HepG2 (cell line): ENCODE measurements at regions not wholly inside any gene's neighbourhood (a gene's known extent, or its start where the extent isn't known, plus 50 kb on each side); places are given as distances from the start of the nearest gene placed in this dataset.

ENCODE experiments used
- GATA4 ChIP-seq: sonication (generic); IDR thresholded peaks from 2 replicates; pipeline ENCODE4 v1.6.1; 2016; ENCODE audit warnings: antibody characterized with exemption, low read depth, borderline replicate concordance
- KAT7 ChIP-seq: IDR thresholded peaks from 2 replicates; pipeline ENCODE4 v1.6.1; 2018; ENCODE audit warnings: borderline replicate concordance, missing compliant biosample characterization
- KDM4B ChIP-seq: sonication (generic); formaldehyde crosslinking; IDR thresholded peaks from 2 replicates; pipeline ENCODE4 v1.4.0; 2020; ENCODE audit warnings: missing genetic modification reagents
- MEF2D ChIP-seq: sonication (generic); formaldehyde crosslinking; IDR thresholded peaks from 2 replicates; pipeline ENCODE4 v1.5.1; 2020; ENCODE audit warnings: mild to moderate bottlenecking, missing genetic modification reagents
- NFATC3 ChIP-seq: sonication (generic); formaldehyde crosslinking; IDR thresholded peaks from 2 replicates; pipeline ENCODE4 v1.5.1; 2020; ENCODE audit warnings: mild to moderate bottlenecking, missing genetic modification reagents
- NONO ChIP-seq, 2 experiments: fragments of 450-650 bp in 1 of 2; sonication (generic) in 1 of 2; formaldehyde crosslinking in 1 of 2; IDR thresholded peaks in 1 of 2; conservative IDR thresholded peaks in 1 of 2; 2 replicates each; pipeline versions ENCODE4 v1.6.1 to v1.8.0; 2017 to 2022; ENCODE audit warnings: mild to moderate bottlenecking in 1 of 2, missing genetic modification reagents in 1 of 2, moderate library complexity in 1 of 2
- POLR2G ChIP-seq: fragments of 200-400 bp; formaldehyde crosslinking; IDR thresholded peaks from 2 replicates; pipeline ENCODE4 v1.6.1; 2018; ENCODE audit warnings: mild to moderate bottlenecking, low read depth, low read length, moderate library complexity
- SRY ChIP-seq: sonication (generic); formaldehyde crosslinking; IDR thresholded peaks from 2 replicates; pipeline ENCODE4 v1.8.0; 2022; ENCODE audit warnings: mild to moderate bottlenecking, missing genetic modification reagents
- SYNCRIP ChIP-seq: fragments of 200-400 bp; formaldehyde crosslinking; IDR thresholded peaks from 2 replicates; pipeline ENCODE4 v1.6.1; 2018; ENCODE audit warnings: mild to moderate bottlenecking, low read depth, low read length; ENCODE audit not compliant: insufficient read depth
- U2AF1 ChIP-seq: fragments of 200-400 bp; formaldehyde crosslinking; optimal IDR thresholded peaks from 2 replicates; pipeline ENCODE3; 2017; ENCODE audit warnings: mild to moderate bottlenecking, low read depth, low read length
- ZNF337 ChIP-seq: sonication (generic); formaldehyde crosslinking; IDR thresholded peaks from 2 replicates; pipeline ENCODE4 v1.5.1; 2020; ENCODE audit warnings: missing genetic modification reagents, low read depth, mild to moderate bottlenecking, borderline replicate concordance
- ZNF557 ChIP-seq: sonication (generic); formaldehyde crosslinking; IDR thresholded peaks from 2 replicates; pipeline ENCODE4 v1.4.0; 2020; ENCODE audit warnings: missing genetic modification reagents
- ZNF720 ChIP-seq: sonication (generic); formaldehyde crosslinking; IDR thresholded peaks from 2 replicates; pipeline ENCODE4 v1.4.0; 2020; ENCODE audit warnings: missing genetic modification reagents
- ZNF761 ChIP-seq: sonication (generic); formaldehyde crosslinking; conservative IDR thresholded peaks from 2 replicates; pipeline ENCODE4 v1.4.0; 2020; ENCODE audit warnings: mild to moderate bottlenecking, missing genetic modification reagents
- TF ChIP-seq, protein P1 (sequence below): IDR thresholded peaks from 2 replicates; pipeline ENCODE4 v1.6.1; 2016; ENCODE audit warnings: missing biosample characterization, missing genetic modification reagents, low read depth
- TF ChIP-seq, protein P2 (sequence below): sonication (generic); formaldehyde crosslinking; IDR thresholded peaks from 2 replicates; pipeline ENCODE4 v1.4.0; 2020; ENCODE audit warnings: missing genetic modification reagents, low read depth, mild to moderate bottlenecking, borderline replicate concordance
- TF ChIP-seq, protein P3 (sequence below): sonication (generic); formaldehyde crosslinking; IDR thresholded peaks from 2 replicates; pipeline ENCODE4 v1.5.0; 2020; ENCODE audit warnings: missing genetic modification reagents, mild to moderate bottlenecking, borderline replicate concordance
- TF ChIP-seq, protein P4 (sequence below): sonication (generic); formaldehyde crosslinking; IDR thresholded peaks from 2 replicates; pipeline ENCODE4 v1.8.1; 2023; ENCODE audit warnings: missing genetic modification reagents, inconsistent platforms, borderline replicate concordance
- TF ChIP-seq, protein P5 (sequence below): sonication (generic); formaldehyde crosslinking; conservative IDR thresholded peaks from 2 replicates; pipeline ENCODE4 v1.4.0; 2020; ENCODE audit warnings: missing genetic modification reagents
- TF ChIP-seq, protein P6 (sequence below): sonication (generic); formaldehyde crosslinking; IDR thresholded peaks from 2 replicates; pipeline ENCODE4 v1.8.1; 2023; ENCODE audit warnings: missing genetic modification reagents, mild to moderate bottlenecking, borderline replicate concordance
- TF ChIP-seq, protein P7 (sequence below): sonication (generic); formaldehyde crosslinking; IDR thresholded peaks from 2 replicates; pipeline ENCODE4 v1.5.0; 2020; ENCODE audit warnings: mild to moderate bottlenecking, missing genetic modification reagents

DNA sequence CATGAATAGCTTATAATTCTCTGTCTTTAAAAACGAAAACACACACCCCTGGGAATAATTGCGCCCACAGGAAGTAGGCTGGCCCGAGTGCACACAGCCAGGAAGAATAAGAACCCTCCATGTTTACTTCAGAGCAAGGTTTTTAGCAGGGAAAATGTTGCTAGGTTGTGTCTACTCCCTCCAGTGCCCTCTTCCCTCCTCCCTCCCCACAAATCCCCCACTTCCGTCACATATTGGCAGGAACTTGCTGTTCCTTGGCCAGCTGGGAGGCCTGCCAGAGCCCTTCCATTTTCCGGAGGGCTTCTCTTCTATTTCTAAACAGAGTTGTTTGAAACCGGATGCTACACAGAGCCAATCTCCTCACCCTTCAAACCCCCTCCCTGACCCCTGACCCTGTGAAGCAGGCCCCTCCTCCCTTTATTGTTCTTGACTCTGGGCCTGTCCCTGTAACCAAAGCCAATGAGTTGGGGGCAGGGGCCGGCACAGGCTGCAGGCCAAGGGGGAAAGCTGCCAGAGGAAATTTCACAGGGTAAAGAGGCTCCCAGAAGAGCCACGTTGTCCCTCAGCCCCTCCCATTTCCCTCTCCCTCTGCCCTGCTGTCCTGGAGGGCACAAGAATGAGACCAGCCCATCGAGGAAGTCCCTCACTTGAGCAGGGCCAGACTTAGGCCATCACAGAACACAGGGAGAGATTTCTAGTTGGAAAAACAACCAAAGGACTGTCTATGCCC, 49.8 kb upstream of the LGALSL start (continued):
- TF ChIP-seq SYNCRIP (no peak), U2AF1 (no peak), SRY (CRISPR knock-in tag) (no peak), ZNF337 (CRISPR knock-in tag) (no peak), ZNF761 (CRISPR knock-in tag) (no peak), ZNF557 (no peak), ZNF720 (no peak), KAT7 (no peak), POLR2G (no peak), MEF2D (CRISPR knock-in tag) (no peak), NONO (IDR thresholded peaks at IDR 0.05) (no peak), NONO (CRISPR knock-in tag; conservative IDR thresholded peaks at IDR 0.05) (no peak), NFATC3 (CRISPR knock-in tag) (no peak), KDM4B (no peak), GATA4 (no peak)
- TF ChIP-seq, protein P1, sequence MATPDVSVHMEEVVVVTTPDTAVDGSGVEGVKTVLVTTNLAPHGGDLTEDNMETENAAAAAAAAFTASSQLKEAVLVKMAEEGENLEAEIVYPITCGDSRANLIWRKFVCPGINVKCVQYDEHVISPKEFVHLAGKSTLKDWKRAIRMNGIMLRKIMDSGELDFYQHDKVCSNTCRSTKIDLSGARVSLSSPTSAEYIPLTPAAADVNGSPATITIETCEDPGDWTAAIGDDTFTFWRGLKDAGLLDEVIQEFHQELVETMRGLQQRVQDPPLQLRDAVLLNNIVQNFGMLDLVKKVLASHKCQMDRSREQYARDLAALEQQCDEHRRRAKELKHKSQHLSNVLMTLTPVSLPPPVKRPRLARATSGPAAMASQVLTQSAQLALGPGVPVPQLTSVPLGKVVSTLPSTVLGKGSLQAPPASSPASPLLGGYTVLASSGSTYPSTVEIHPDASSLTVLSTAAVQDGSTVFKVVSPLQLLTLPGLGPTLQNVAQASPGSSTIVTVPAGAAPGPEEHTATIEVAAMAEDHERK (CRISPR knock-in tag): no peak
- TF ChIP-seq, protein P2, sequence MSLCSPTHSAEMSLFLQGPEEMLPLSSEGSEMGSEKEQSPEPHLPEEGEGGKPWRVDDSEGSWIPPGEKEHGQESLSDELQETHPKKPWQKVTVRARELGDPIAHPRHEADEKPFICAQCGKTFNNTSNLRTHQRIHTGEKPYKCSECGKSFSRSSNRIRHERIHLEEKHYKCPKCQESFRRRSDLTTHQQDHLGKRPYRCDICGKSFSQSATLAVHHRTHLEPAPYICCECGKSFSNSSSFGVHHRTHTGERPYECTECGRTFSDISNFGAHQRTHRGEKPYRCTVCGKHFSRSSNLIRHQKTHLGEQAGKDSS (CRISPR knock-in tag): no peak
- TF ChIP-seq, protein P3, sequence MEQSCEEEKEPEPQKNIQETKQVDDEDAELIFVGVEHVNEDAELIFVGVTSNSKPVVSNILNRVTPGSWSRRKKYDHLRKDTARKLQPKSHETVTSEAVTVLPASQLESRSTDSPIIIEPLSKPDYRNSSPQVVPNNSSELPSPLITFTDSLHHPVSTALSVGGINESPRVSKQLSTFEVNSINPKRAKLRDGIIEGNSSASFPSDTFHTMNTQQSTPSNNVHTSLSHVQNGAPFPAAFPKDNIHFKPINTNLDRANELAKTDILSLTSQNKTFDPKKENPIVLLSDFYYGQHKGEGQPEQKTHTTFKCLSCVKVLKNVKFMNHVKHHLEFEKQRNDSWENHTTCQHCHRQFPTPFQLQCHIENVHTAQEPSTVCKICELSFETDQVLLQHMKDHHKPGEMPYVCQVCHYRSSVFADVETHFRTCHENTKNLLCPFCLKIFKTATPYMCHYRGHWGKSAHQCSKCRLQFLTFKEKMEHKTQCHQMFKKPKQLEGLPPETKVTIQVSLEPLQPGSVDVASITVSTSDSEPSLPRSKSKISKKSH (CRISPR knock-in tag): no peak
- TF ChIP-seq, protein P4, sequence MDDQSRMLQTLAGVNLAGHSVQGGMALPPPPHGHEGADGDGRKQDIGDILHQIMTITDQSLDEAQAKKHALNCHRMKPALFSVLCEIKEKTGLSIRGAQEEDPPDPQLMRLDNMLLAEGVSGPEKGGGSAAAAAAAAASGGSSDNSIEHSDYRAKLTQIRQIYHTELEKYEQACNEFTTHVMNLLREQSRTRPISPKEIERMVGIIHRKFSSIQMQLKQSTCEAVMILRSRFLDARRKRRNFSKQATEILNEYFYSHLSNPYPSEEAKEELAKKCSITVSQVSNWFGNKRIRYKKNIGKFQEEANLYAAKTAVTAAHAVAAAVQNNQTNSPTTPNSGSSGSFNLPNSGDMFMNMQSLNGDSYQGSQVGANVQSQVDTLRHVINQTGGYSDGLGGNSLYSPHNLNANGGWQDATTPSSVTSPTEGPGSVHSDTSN (CRISPR knock-in tag): no peak
- TF ChIP-seq, protein P5, sequence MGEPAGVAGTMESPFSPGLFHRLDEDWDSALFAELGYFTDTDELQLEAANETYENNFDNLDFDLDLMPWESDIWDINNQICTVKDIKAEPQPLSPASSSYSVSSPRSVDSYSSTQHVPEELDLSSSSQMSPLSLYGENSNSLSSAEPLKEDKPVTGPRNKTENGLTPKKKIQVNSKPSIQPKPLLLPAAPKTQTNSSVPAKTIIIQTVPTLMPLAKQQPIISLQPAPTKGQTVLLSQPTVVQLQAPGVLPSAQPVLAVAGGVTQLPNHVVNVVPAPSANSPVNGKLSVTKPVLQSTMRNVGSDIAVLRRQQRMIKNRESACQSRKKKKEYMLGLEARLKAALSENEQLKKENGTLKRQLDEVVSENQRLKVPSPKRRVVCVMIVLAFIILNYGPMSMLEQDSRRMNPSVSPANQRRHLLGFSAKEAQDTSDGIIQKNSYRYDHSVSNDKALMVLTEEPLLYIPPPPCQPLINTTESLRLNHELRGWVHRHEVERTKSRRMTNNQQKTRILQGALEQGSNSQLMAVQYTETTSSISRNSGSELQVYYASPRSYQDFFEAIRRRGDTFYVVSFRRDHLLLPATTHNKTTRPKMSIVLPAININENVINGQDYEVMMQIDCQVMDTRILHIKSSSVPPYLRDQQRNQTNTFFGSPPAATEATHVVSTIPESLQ (CRISPR knock-in tag): no peak
- TF ChIP-seq, protein P6, sequence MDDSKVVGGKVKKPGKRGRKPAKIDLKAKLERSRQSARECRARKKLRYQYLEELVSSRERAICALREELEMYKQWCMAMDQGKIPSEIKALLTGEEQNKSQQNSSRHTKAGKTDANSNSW (CRISPR knock-in tag): no peak
- TF ChIP-seq, protein P7, sequence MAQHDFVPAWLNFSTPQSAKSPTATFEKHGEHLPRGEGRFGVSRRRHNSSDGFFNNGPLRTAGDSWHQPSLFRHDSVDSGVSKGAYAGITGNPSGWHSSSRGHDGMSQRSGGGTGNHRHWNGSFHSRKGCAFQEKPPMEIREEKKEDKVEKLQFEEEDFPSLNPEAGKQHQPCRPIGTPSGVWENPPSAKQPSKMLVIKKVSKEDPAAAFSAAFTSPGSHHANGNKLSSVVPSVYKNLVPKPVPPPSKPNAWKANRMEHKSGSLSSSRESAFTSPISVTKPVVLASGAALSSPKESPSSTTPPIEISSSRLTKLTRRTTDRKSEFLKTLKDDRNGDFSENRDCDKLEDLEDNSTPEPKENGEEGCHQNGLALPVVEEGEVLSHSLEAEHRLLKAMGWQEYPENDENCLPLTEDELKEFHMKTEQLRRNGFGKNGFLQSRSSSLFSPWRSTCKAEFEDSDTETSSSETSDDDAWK (CRISPR knock-in tag): no peak
